Activated B cell treated with CpG ODN at 0.5 μM for 24 hours (primary cell): ENCODE measurements at regions not wholly inside any gene's neighbourhood (a gene's known extent, or its start where the extent isn't known, plus 50 kb on each side); places are given as distances from the start of the nearest gene placed in this dataset.

Experiments
- ATAC-seq: fragments of 200-7000 bp; cut with Tn5 transposase; one replicate; pipeline ENCODE4 v1.10.0; 2021; ENCODE audit warnings: low read depth, mild to moderate bottlenecking, moderate library complexity
- CTCF ChIA-PET: fragments of 350-600 bp; sonication (Branson Sonifier 250); formaldehyde crosslinking; loops from one replicate; lab custom pipeline; 2021; ENCODE audit warnings: antibody characterized with exemption; lab: Charles Lee
- POLR2A ChIA-PET: fragments of 350-600 bp; sonication (Branson Sonifier 250); formaldehyde crosslinking; loops from one replicate; lab custom pipeline; 2021; ENCODE audit warnings: antibody characterized with exemption; lab: Charles Lee
- DNase-seq: peaks from one replicate; pipeline ENCODE4 v3.0.0; 2022
- H3K27ac Mint-ChIP-seq: one replicate; pipeline ENCODE4 v1.8.0; 2020; ENCODE audit warnings: mixed read lengths
- H3K27me3 Mint-ChIP-seq: one replicate; pipeline ENCODE4 v1.8.0; 2021; ENCODE audit warnings: mixed read lengths
- H3K36me3 Mint-ChIP-seq: one replicate; pipeline ENCODE4 v1.8.0; 2021; ENCODE audit warnings: low read depth, mixed read lengths
- H3K4me1 Mint-ChIP-seq: one replicate; pipeline ENCODE4 v1.8.0; 2021; ENCODE audit warnings: mixed read lengths
- H3K4me3 Mint-ChIP-seq: one replicate; pipeline ENCODE4 v1.8.0; 2020; ENCODE audit warnings: mild to moderate bottlenecking, mixed read lengths
- H3K9me3 Mint-ChIP-seq: one replicate; pipeline ENCODE4 v1.8.0; 2020; ENCODE audit warnings: mixed read lengths
- intact Hi-C: fragments of 100-400 bp; cut with micrococcal nuclease; formaldehyde crosslinking; loops from one replicate; pipeline ENCODE4 v1.15.1; 2024
- TF ChIP-seq, protein P1 (sequence below): fragments of 200-600 bp; IDR thresholded peaks from one replicate; pipeline ENCODE4 v1.8.0; 2022; ENCODE audit warnings: antibody characterized with exemption, mild to moderate bottlenecking

DNA sequence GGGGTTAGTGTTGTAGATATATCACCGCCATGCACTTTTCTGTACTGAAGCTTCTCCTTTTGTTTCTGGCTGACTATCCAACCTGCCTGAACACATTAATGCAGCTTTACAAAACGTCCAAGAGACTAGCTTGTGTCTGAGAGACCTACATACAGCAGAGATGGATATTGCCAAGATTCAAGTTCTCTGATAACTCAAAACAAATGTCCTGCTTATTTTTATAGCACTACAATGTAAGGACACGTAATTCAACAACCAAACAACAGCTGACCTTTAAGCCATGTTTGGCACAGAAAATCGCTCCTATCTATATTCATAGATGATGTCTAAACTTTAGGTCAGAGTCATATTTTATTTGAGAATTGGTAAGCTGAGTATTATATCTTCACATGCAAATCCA lies 76.2 kb upstream of the NTRK2 start:
- no peak overlapping the region for H3K27ac Mint-ChIP-seq
- DNase-seq, result no peak
- no peak for ATAC-seq
- ChIA-PET POLR2A (no interaction called here), CTCF (no interaction called here)
- peaks cover 3% of the 10 kb centered on the region for H3K27me3 Mint-ChIP-seq
- H3K4me1 Mint-ChIP-seq, result peaks cover 4% of the 10 kb centered on the region
- intact Hi-C loops, result no loop called here
- H3K4me3 Mint-ChIP-seq, result no peak overlapping the region
- no peaks in the 10 kb centered on the region for H3K9me3 Mint-ChIP-seq
- TF ChIP-seq, protein P1, sequence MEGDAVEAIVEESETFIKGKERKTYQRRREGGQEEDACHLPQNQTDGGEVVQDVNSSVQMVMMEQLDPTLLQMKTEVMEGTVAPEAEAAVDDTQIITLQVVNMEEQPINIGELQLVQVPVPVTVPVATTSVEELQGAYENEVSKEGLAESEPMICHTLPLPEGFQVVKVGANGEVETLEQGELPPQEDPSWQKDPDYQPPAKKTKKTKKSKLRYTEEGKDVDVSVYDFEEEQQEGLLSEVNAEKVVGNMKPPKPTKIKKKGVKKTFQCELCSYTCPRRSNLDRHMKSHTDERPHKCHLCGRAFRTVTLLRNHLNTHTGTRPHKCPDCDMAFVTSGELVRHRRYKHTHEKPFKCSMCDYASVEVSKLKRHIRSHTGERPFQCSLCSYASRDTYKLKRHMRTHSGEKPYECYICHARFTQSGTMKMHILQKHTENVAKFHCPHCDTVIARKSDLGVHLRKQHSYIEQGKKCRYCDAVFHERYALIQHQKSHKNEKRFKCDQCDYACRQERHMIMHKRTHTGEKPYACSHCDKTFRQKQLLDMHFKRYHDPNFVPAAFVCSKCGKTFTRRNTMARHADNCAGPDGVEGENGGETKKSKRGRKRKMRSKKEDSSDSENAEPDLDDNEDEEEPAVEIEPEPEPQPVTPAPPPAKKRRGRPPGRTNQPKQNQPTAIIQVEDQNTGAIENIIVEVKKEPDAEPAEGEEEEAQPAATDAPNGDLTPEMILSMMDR, result no peak
- H3K36me3 Mint-ChIP-seq, result no peaks in the 10 kb centered on the region

DNA sequence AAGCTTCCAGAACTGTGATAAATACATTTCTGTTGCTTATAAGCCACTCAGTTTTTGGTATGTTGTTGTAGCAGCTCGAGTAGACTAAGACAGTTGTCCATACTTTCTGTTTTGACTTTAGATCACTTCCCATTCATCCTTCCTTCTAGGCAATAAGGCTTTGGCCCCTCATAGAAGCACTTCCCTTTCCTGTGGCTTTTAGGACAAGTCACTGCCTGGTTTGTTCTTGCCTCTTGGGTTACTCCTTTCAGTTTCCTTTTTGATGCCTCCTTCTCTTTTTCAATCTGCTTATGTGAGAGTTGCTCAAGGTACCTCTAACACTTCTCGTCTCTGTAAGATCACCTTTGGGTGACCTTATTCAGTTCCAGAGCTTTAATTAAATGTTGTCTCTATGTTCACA lies 72.4 kb upstream of the NTRK2 start:
- no peaks in the 10 kb centered on the region for H3K9me3 Mint-ChIP-seq
- TF ChIP-seq, protein P1, result no peak
- intact Hi-C loops, result no loop called here
- no peak for DNase-seq
- no peaks in the 10 kb centered on the region for H3K36me3 Mint-ChIP-seq
- H3K27me3 Mint-ChIP-seq, result no peaks in the 10 kb centered on the region
- ChIA-PET POLR2A (no interaction called here), CTCF (no interaction called here)
- peaks cover 4% of the 10 kb centered on the region for H3K4me1 Mint-ChIP-seq
- H3K4me3 Mint-ChIP-seq, result no peak overlapping the region
- no peak overlapping the region for H3K27ac Mint-ChIP-seq
- ATAC-seq, result no peak

DNA sequence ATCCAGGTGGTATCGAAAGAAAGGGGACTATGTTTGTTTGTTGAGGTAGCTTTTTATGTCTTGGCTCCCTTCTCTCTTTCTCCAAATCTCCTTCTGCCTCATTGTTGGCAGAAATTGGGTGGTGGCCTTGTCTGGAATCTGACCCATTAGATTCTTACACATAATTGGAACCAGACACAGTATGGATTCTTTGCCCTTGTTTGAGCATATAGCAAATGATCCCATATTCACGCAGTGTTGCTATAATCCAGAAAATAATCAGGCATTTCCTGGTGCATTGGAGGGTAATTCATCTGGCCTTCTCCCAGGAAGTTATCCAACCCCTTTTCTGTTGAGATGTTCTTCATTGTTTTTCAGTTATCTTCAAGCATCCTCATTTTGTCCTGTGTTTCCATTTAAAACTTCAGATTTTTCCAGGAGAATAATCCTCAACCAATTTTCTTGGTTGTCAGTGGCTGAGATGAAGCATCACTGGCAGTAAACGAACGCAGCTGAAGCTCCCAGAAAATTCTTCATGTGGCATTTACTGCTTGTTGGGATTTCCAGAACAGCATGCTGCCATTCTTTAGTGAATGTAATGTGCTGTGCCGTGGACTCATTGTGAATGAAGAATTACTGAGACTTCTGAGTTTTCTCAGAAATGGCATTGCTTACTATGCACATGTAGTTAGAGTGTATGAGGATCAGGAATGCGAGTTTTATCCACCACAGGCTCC lies 70.5 kb upstream of the NTRK2 start:
- Mint-ChIP-seq H3K27ac (no peak overlapping the region), H3K9me3 (no peaks in the 10 kb centered on the region), H3K4me3 (no peak overlapping the region), H3K36me3 (no peaks in the 10 kb centered on the region), H3K27me3 (no peaks in the 10 kb centered on the region), H3K4me1 (peaks cover 4% of the 10 kb centered on the region)
- TF ChIP-seq, protein P1, result no peak
- ChIA-PET POLR2A (no interaction called here), CTCF (no interaction called here)
- intact Hi-C loops, result no loop called here
- ATAC-seq (no peak), DNase-seq (no peak)

DNA sequence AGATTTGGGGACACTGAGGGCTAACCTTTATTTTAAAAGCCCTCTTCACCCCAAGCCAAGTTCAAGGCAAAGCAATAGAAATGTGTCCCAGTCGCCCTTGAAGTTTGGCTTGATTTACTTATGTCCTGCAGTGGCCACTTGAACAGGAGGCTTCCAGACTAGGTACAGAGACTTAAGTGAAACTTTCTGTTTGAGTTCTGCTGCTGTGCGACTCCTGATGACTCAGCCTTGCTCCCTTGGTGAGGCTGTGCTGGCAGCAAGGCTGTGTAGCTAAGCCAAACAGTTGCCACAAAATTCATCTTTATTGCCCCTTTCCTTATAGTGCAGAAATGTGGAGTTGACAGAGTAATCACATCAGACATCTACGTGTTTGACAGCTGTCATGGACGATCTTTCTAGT lies 68.8 kb upstream of the NTRK2 start:
- no peak for ATAC-seq
- no peak for DNase-seq
- POLR2A ChIA-PET, result no interaction called here
- Mint-ChIP-seq H3K27me3 (no peaks in the 10 kb centered on the region), H3K4me1 (peaks cover 4% of the 10 kb centered on the region), H3K9me3 (peaks cover 3% of the 10 kb centered on the region), H3K27ac (no peak overlapping the region), H3K4me3 (no peak overlapping the region), H3K36me3 (no peaks in the 10 kb centered on the region)
- intact Hi-C loops, result no loop called here
- CTCF ChIA-PET, result no interaction called here
- TF ChIP-seq, protein P1, result no peak

DNA sequence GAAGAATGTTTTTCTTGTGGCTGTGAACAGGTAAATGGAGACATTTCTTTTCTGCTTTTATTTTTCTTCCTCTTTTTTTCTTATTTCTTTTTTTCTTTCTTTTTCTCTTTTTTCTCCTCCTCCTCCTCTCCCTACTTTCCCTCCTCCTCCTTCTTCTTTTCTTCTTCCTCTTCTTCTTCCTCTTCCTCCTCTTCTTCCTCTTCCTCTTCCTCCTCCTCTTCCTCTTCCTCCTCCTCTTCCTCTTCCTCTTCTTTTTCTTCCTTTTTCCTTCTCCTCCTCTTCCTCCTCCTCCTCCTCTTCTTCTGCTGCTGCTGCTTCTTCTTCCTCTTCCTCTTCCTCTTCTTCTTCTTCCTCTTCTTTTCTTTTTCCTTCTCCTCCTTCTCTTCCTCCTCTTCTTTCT lies 65.3 kb upstream of the NTRK2 start:
- CTCF ChIA-PET, result no interaction called here
- TF ChIP-seq, protein P1, result no peak
- H3K4me3 Mint-ChIP-seq, result no peak overlapping the region
- intact Hi-C loops, result no loop called here
- POLR2A ChIA-PET, result no interaction called here
- H3K27ac Mint-ChIP-seq, result no peak overlapping the region
- ATAC-seq (no peak), DNase-seq (no peak)
- no peaks in the 10 kb centered on the region for H3K4me1 Mint-ChIP-seq
- peaks cover 3% of the 10 kb centered on the region for H3K9me3 Mint-ChIP-seq
- H3K27me3 Mint-ChIP-seq, result no peaks in the 10 kb centered on the region
- no peaks in the 10 kb centered on the region for H3K36me3 Mint-ChIP-seq
